Lower leg skin (tissue), 3 donors: ENCODE measurements at regions not wholly inside any gene's neighbourhood (a gene's known extent, or its start where the extent isn't known, plus 50 kb on each side); places are given as distances from the start of the nearest gene placed in this dataset.

Experiments used
- POLR2A ChIP-seq, 2 donors: fragments of 450-650 bp; IDR thresholded peaks; one replicate each; pipeline ENCODE4 v1.6.1; 2016 to 2017; ENCODE audit warnings: antibody characterized with exemption in 2 of 2, mild to moderate bottlenecking in 1 of 2, moderate library complexity in 1 of 2
- TF ChIP-seq, protein P1 (sequence below), 3 donors: fragments of 450-650 bp; IDR thresholded peaks; one replicate each; pipeline ENCODE4 v1.5.1; 2016; ENCODE audit warnings: antibody characterized with exemption in 3 of 3, mild to moderate bottlenecking in 3 of 3, moderate library complexity in 2 of 3

- TF ChIP-seq, protein P1, sequence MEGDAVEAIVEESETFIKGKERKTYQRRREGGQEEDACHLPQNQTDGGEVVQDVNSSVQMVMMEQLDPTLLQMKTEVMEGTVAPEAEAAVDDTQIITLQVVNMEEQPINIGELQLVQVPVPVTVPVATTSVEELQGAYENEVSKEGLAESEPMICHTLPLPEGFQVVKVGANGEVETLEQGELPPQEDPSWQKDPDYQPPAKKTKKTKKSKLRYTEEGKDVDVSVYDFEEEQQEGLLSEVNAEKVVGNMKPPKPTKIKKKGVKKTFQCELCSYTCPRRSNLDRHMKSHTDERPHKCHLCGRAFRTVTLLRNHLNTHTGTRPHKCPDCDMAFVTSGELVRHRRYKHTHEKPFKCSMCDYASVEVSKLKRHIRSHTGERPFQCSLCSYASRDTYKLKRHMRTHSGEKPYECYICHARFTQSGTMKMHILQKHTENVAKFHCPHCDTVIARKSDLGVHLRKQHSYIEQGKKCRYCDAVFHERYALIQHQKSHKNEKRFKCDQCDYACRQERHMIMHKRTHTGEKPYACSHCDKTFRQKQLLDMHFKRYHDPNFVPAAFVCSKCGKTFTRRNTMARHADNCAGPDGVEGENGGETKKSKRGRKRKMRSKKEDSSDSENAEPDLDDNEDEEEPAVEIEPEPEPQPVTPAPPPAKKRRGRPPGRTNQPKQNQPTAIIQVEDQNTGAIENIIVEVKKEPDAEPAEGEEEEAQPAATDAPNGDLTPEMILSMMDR (IDR thresholded peaks at IDR 0.05) = no peak
- no peak for TF ChIP-seq POLR2A (IDR thresholded peaks at IDR 0.05)
These were observed 465.4 kb upstream of the TNP1 start for GRCh38 chr2:217325251-217325650.
